ENCODE measurements at regions not wholly inside any gene's neighbourhood (a gene's known extent, or its start where the extent isn't known, plus 50 kb on each side); places are given as distances from the start of the nearest gene placed in this dataset.

- WGBS, 2 donors: 71 to 77% methylated on average over 3 of the region's 3 CpGs
- Histone ChIP-seq H3K4me3 (no peak overlapping the region), H3K36me3 (ENCODE audit: control insufficient read depth in 4 of 4, insufficient read depth in 4 of 4, low read length in 4 of 4) (no peaks in the 10 kb centered on the region), H3K27ac (ENCODE audit: low read depth in 1 of 2, low read length in 1 of 2) (no peak overlapping the region), H3K27me3 (ENCODE audit: control insufficient read depth in 3 of 3, insufficient read depth in 3 of 3, low read length in 2 of 3) (no peaks in the 10 kb centered on the region), H3K4me1 (ENCODE audit: control insufficient read depth in 5 of 5, insufficient read depth in 5 of 5, low read length in 5 of 5) (peaks cover 0 to 15% (median 0%) of the 10 kb centered on the region in 5 donors), H3K9me3 (ENCODE audit: control insufficient read depth in 4 of 4, insufficient read depth in 3 of 4, low read length in 3 of 4) (no peaks in the 10 kb centered on the region), H3K9ac (ENCODE audit: insufficient read depth in 1 of 2, low read length in 2 of 2) (no peak overlapping the region)
- TF ChIP-seq CTCF (IDR thresholded peaks at IDR 0.05; ENCODE audit: control extremely low read depth, extremely low read depth): no peak
- peak in 2 of 3 donors; percentile 43 to 67 for DNase-seq
- peak; percentile 48 for ATAC-seq (ENCODE audit: insufficient read depth, low FRiP score)
Measured at GRCh38 chr3:182597621-182598041, 195.7 kb upstream of the ATP11B start.

DNA sequence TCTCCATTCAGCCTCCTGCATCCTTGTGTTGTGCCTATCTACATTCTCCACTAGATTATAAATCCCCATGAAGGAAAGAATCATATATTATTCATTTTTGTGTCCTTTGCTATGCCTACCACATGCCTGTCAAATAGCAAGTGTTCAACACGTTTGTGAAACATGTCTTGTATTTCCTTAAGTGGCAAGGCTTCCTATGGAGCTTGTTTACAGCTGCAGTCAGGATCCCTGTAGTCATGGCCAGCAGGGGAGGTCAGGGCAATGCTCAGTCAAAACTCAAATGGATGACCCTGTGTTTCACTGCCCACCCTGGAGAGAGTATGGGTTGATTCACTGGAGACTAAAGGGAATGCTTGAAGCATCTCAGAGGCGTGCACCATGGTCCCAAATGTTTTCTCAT, 191.7 kb upstream of the ATP11B start:
- no peaks in the 10 kb centered on the region for H3K36me3 ChIP-seq (ENCODE audit: control insufficient read depth in 4 of 4, insufficient read depth in 4 of 4, low read length in 4 of 4)
- no peak overlapping the region for H3K9ac ChIP-seq (ENCODE audit: insufficient read depth in 1 of 2, low read length in 2 of 2)
- DNase-seq: no peak
- H3K4me3 ChIP-seq: no peak overlapping the region
- H3K27me3 ChIP-seq (ENCODE audit: control insufficient read depth in 3 of 3, insufficient read depth in 3 of 3, low read length in 2 of 3): no peaks in the 10 kb centered on the region
- H3K4me1 ChIP-seq (ENCODE audit: control insufficient read depth in 5 of 5, insufficient read depth in 5 of 5, low read length in 5 of 5): peaks cover 0 to 9% (median 0%) of the 10 kb centered on the region in 5 donors
- no peak for TF ChIP-seq CTCF (IDR thresholded peaks at IDR 0.05; ENCODE audit: control extremely low read depth, extremely low read depth)
- no peak overlapping the region for H3K27ac ChIP-seq (ENCODE audit: low read depth in 1 of 2, low read length in 1 of 2)
- no peak for ATAC-seq (ENCODE audit: insufficient read depth, low FRiP score)
- WGBS, 2 donors: 66% methylated on average over 2 of the region's 2 CpGs
- no peaks in the 10 kb centered on the region for H3K9me3 ChIP-seq (ENCODE audit: control insufficient read depth in 4 of 4, insufficient read depth in 3 of 4, low read length in 3 of 4)

DNA sequence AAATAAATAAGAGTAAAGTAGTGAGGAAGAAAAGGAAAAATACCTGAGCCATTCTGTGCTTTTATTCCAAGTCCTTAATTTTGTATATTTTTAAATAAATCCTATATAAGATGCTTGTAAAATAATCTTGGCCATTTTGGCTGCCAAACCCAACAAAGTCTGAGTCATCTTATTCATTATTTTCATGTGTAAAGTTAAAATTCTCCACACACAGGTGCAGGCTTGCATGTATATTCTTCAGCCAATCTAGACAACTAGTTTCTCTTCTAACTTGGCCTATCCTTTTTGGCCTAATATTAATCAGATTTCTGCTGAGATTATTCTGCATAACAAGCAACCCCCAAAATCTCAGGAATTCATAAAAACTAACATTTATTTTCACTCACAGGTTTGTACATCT, 189.8 kb upstream of the ATP11B start:
- DNase-seq (no peak), ATAC-seq (ENCODE audit: insufficient read depth, low FRiP score) (no peak)
- Histone ChIP-seq H3K27me3 (ENCODE audit: control insufficient read depth in 3 of 3, insufficient read depth in 3 of 3, low read length in 2 of 3) (no peaks in the 10 kb centered on the region), H3K36me3 (ENCODE audit: control insufficient read depth in 4 of 4, insufficient read depth in 4 of 4, low read length in 4 of 4) (no peaks in the 10 kb centered on the region), H3K9ac (ENCODE audit: insufficient read depth in 1 of 2, low read length in 2 of 2) (no peak overlapping the region), H3K9me3 (ENCODE audit: control insufficient read depth in 4 of 4, insufficient read depth in 3 of 4, low read length in 3 of 4) (no peaks in the 10 kb centered on the region), H3K4me3 (no peak overlapping the region), H3K4me1 (ENCODE audit: control insufficient read depth in 5 of 5, insufficient read depth in 5 of 5, low read length in 5 of 5) (no peaks in the 10 kb centered on the region), H3K27ac (ENCODE audit: low read depth in 1 of 2, low read length in 1 of 2) (no peak overlapping the region)
- no peak for TF ChIP-seq CTCF (IDR thresholded peaks at IDR 0.05; ENCODE audit: control extremely low read depth, extremely low read depth)

GRCh38 chr3:182605882-182606611, 187.3 kb upstream of the ATP11B start:
- WGBS, 2 donors: 51 to 78% methylated on average over 5 of the region's 5 CpGs
- Histone ChIP-seq H3K27ac (ENCODE audit: low read depth in 1 of 2, low read length in 1 of 2) (no peak overlapping the region), H3K27me3 (ENCODE audit: control insufficient read depth in 3 of 3, insufficient read depth in 3 of 3, low read length in 2 of 3) (no peaks in the 10 kb centered on the region), H3K9ac (ENCODE audit: insufficient read depth in 1 of 2, low read length in 2 of 2) (no peak overlapping the region), H3K9me3 (ENCODE audit: control insufficient read depth in 4 of 4, insufficient read depth in 3 of 4, low read length in 3 of 4) (no peaks in the 10 kb centered on the region), H3K4me3 (no peak overlapping the region), H3K36me3 (ENCODE audit: control insufficient read depth in 4 of 4, insufficient read depth in 4 of 4, low read length in 4 of 4) (no peaks in the 10 kb centered on the region), H3K4me1 (ENCODE audit: control insufficient read depth in 5 of 5, insufficient read depth in 5 of 5, low read length in 5 of 5) (peaks cover 0 to 5% (median 0%) of the 10 kb centered on the region in 5 donors)
- DNase-seq (peak in 1 of 3 donors; percentile 43), ATAC-seq (ENCODE audit: insufficient read depth, low FRiP score) (no peak)
- TF ChIP-seq CTCF (IDR thresholded peaks at IDR 0.05; ENCODE audit: control extremely low read depth, extremely low read depth): no peak
